ENCODE measurements at regions not wholly inside any gene's neighbourhood (a gene's known extent, or its start where the extent isn't known, plus 50 kb on each side); places are given as distances from the start of the nearest gene placed in this dataset.

GRCh38 chr22:48394787-48395186 lies 1432.9 kb downstream of the BRD1 start:
- no peaks in the 10 kb centered on the region for H3K4me1 ChIP-seq (ENCODE audit: insufficient read depth, low read length)
- H3K4me3 ChIP-seq (ENCODE audit: low read length) = no peak overlapping the region
- no peaks in the 10 kb centered on the region for H3K9me3 ChIP-seq (ENCODE audit: low read depth, low read length)
- no peaks in the 10 kb centered on the region for H3K27me3 ChIP-seq (ENCODE audit: insufficient read depth, low read length)

GRCh38 chr22:48393885-48394284 lies 1433.8 kb downstream of the BRD1 start:
- Histone ChIP-seq H3K27me3 (ENCODE audit: insufficient read depth, low read length) (no peaks in the 10 kb centered on the region), H3K9me3 (ENCODE audit: low read depth, low read length) (no peaks in the 10 kb centered on the region), H3K4me1 (ENCODE audit: insufficient read depth, low read length) (no peaks in the 10 kb centered on the region), H3K4me3 (ENCODE audit: low read length) (no peak overlapping the region)

GRCh38 chr22:48393041-48393370 lies 1434.7 kb downstream of the BRD1 start:
- H3K27me3 ChIP-seq (ENCODE audit: insufficient read depth, low read length) = no peaks in the 10 kb centered on the region
- no peaks in the 10 kb centered on the region for H3K4me1 ChIP-seq (ENCODE audit: insufficient read depth, low read length)
- no peak overlapping the region for H3K4me3 ChIP-seq (ENCODE audit: low read length)
- no peaks in the 10 kb centered on the region for H3K9me3 ChIP-seq (ENCODE audit: low read depth, low read length)

- H3K27me3 ChIP-seq (ENCODE audit: insufficient read depth, low read length) = no peaks in the 10 kb centered on the region
- no peaks in the 10 kb centered on the region for H3K9me3 ChIP-seq (ENCODE audit: low read depth, low read length)
- no peaks in the 10 kb centered on the region for H3K4me1 ChIP-seq (ENCODE audit: insufficient read depth, low read length)
- H3K4me3 ChIP-seq (ENCODE audit: low read length) = no peak overlapping the region
These were observed 1435.9 kb downstream of the BRD1 start for GRCh38 chr22:48391820-48392219.

- no peak overlapping the region for H3K4me3 ChIP-seq (ENCODE audit: low read length)
These were observed 1436.4 kb downstream of the BRD1 start for GRCh38 chr22:48391171-48391711.

GRCh38 chr22:48389916-48390315 lies 1437.8 kb downstream of the BRD1 start:
- H3K4me1 ChIP-seq (ENCODE audit: insufficient read depth, low read length) = no peaks in the 10 kb centered on the region
- H3K4me3 ChIP-seq (ENCODE audit: low read length) = no peak overlapping the region

More at GRCh38 chr22:48391171-48391711, 1436.4 kb downstream of the BRD1 start:
- no peaks in the 10 kb centered on the region for H3K9me3 ChIP-seq (ENCODE audit: low read depth, low read length)
- no peaks in the 10 kb centered on the region for H3K27me3 ChIP-seq (ENCODE audit: insufficient read depth, low read length)
- H3K4me1 ChIP-seq (ENCODE audit: insufficient read depth, low read length) = no peaks in the 10 kb centered on the region

GRCh38 chr22:48382197-48382596 lies 1445.5 kb downstream of the BRD1 start:
- H3K27me3 ChIP-seq (ENCODE audit: insufficient read depth, low read length) = no peaks in the 10 kb centered on the region
- peaks cover 10% of the 10 kb centered on the region for H3K9me3 ChIP-seq (ENCODE audit: low read depth, low read length)
- H3K4me1 ChIP-seq (ENCODE audit: insufficient read depth, low read length) = no peaks in the 10 kb centered on the region
- no peak overlapping the region for H3K4me3 ChIP-seq (ENCODE audit: low read length)

More at GRCh38 chr22:48389916-48390315, 1437.8 kb downstream of the BRD1 start:
- Histone ChIP-seq H3K9me3 (ENCODE audit: low read depth, low read length) (peaks cover 7% of the 10 kb centered on the region), H3K27me3 (ENCODE audit: insufficient read depth, low read length) (no peaks in the 10 kb centered on the region)

GRCh38 chr22:48380016-48380665 lies 1447.5 kb downstream of the BRD1 start:
- H3K4me3 ChIP-seq (ENCODE audit: low read length) = no peak overlapping the region
- H3K9me3 ChIP-seq (ENCODE audit: low read depth, low read length) = peaks cover 5% of the 10 kb centered on the region
- H3K27me3 ChIP-seq (ENCODE audit: insufficient read depth, low read length) = no peaks in the 10 kb centered on the region
- no peaks in the 10 kb centered on the region for H3K4me1 ChIP-seq (ENCODE audit: insufficient read depth, low read length)

GRCh38 chr22:48379371-48379770 lies 1448.3 kb downstream of the BRD1 start:
- H3K9me3 ChIP-seq (ENCODE audit: low read depth, low read length) = no peaks in the 10 kb centered on the region
- H3K4me1 ChIP-seq (ENCODE audit: insufficient read depth, low read length) = no peaks in the 10 kb centered on the region
- no peak overlapping the region for H3K4me3 ChIP-seq (ENCODE audit: low read length)
- no peaks in the 10 kb centered on the region for H3K27me3 ChIP-seq (ENCODE audit: insufficient read depth, low read length)

GRCh38 chr22:48378673-48379072 lies 1449.0 kb downstream of the BRD1 start:
- H3K4me3 ChIP-seq (ENCODE audit: low read length) = no peak overlapping the region
- no peaks in the 10 kb centered on the region for H3K4me1 ChIP-seq (ENCODE audit: insufficient read depth, low read length)
- no peaks in the 10 kb centered on the region for H3K27me3 ChIP-seq (ENCODE audit: insufficient read depth, low read length)
- no peaks in the 10 kb centered on the region for H3K9me3 ChIP-seq (ENCODE audit: low read depth, low read length)

GRCh38 chr22:48376936-48377712 lies 1450.5 kb downstream of the BRD1 start:
- no peak overlapping the region for H3K4me3 ChIP-seq (ENCODE audit: low read length)
- no peaks in the 10 kb centered on the region for H3K9me3 ChIP-seq (ENCODE audit: low read depth, low read length)
- no peaks in the 10 kb centered on the region for H3K4me1 ChIP-seq (ENCODE audit: insufficient read depth, low read length)
- H3K27me3 ChIP-seq (ENCODE audit: insufficient read depth, low read length) = no peaks in the 10 kb centered on the region

- Histone ChIP-seq H3K9me3 (ENCODE audit: low read depth, low read length) (no peaks in the 10 kb centered on the region), H3K4me1 (ENCODE audit: insufficient read depth, low read length) (no peaks in the 10 kb centered on the region), H3K27me3 (ENCODE audit: insufficient read depth, low read length) (no peaks in the 10 kb centered on the region), H3K4me3 (ENCODE audit: low read length) (no peak overlapping the region)
These were observed 1451.2 kb downstream of the BRD1 start for GRCh38 chr22:48376428-48376827.

GRCh38 chr22:48373626-48374173 lies 1454.0 kb downstream of the BRD1 start:
- Histone ChIP-seq H3K4me3 (ENCODE audit: low read length) (no peak overlapping the region), H3K27me3 (ENCODE audit: insufficient read depth, low read length) (no peaks in the 10 kb centered on the region), H3K9me3 (ENCODE audit: low read depth, low read length) (no peaks in the 10 kb centered on the region), H3K4me1 (ENCODE audit: insufficient read depth, low read length) (no peaks in the 10 kb centered on the region)

- no peaks in the 10 kb centered on the region for H3K4me1 ChIP-seq (ENCODE audit: insufficient read depth, low read length)
- no peaks in the 10 kb centered on the region for H3K27me3 ChIP-seq (ENCODE audit: insufficient read depth, low read length)
- no peaks in the 10 kb centered on the region for H3K9me3 ChIP-seq (ENCODE audit: low read depth, low read length)
- H3K4me3 ChIP-seq (ENCODE audit: low read length) = no peak overlapping the region
These were observed 1455.3 kb downstream of the BRD1 start for GRCh38 chr22:48372390-48372789.

- Histone ChIP-seq H3K4me3 (ENCODE audit: low read length) (no peak overlapping the region), H3K4me1 (ENCODE audit: insufficient read depth, low read length) (no peaks in the 10 kb centered on the region), H3K9me3 (ENCODE audit: low read depth, low read length) (no peaks in the 10 kb centered on the region), H3K27me3 (ENCODE audit: insufficient read depth, low read length) (no peaks in the 10 kb centered on the region)
These were observed 1456.3 kb downstream of the BRD1 start for GRCh38 chr22:48371391-48371790.

Data from mononuclear cell (primary cell).